GM18858 (cell line): ENCODE measurements at regions not wholly inside any gene's neighbourhood (a gene's known extent, or its start where the extent isn't known, plus 50 kb on each side); places are given as distances from the start of the nearest gene placed in this dataset.
"Not testable (repeated sequence)": the region's sequence is repeated elsewhere in the genome, so short reads cannot be mapped to it uniquely, and the experiment has no call there.

Experiments used
- ATAC-seq: cut with Tn5 transposase; IDR thresholded peaks from one replicate; pipeline ENCODE4 v1.9.1; 2021; ENCODE audit not compliant: unreplicated experiment

GRCh38 chr5:136629125-136629792 lies 263.9 kb upstream of the TRPC7 start:
- no peak for ATAC-seq

DNA sequence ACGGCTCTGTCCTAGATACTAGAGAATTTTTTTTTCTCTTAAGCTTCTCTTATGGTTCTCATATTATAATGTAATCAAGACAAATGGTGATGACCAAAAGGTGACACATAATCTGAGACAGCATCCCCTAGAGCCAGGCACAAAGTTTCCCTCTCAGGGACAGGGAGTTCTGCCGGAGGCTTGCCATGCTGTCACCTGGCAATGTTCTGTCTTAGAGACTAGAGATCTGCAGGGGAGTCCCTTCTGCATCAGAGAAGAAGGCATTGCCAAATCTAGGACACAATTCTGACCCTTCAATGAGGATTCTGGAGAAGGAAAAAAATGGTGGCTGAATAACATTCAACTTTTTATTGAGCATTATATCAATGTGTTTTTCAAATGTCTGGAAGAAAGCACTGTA lies 261.2 kb upstream of the TRPC7 start:
- ATAC-seq = no peak

- no peak for ATAC-seq
These were observed 257.4 kb upstream of the TRPC7 start for GRCh38 chr5:136622747-136623146.

DNA sequence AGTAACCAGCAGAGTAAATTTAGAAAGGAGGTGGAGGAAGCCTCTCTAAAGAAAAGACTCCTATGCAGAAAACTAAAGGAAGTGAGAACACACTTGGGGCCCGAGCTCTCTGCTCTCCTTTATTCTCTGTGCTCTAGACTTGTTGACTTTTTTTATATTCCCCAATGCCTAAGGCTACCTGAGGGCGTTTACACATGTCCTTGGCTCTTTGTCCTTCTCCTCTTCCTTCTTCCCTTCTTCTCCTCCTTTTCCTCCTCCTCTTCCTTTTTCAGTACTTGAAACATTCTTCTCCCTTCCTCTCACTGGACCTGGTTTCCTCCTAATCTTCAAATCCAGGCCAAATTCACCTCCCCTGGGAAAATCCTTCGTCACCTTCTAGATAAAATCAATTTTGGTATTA lies 256.4 kb upstream of the TRPC7 start:
- ATAC-seq = no peak

- no peak for ATAC-seq
These were observed 255.3 kb upstream of the TRPC7 start for GRCh38 chr5:136620621-136621020.

DNA sequence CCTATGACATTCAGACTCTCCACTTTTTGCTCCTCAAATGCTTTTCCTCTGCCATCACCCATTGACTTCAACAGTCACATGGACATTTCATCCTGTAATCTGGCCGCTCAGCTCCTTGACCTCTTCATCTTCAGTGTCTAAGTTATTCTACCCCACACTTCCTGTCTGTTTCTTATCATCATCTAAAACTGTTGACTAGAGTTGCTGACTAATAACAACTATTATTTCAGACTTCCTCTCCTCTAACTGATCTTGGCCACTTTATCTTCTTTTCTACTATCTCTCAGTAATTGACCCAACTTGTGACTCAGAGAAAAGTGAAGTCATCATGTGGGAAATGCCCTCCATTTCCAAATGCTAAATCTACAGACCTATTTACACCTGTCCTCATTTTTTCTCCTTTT lies 254.7 kb upstream of the TRPC7 start:
- no peak for ATAC-seq

- no peak for ATAC-seq
These were observed 254.2 kb upstream of the TRPC7 start for GRCh38 chr5:136619556-136619955.

- ATAC-seq = no peak
These were observed 250.1 kb upstream of the TRPC7 start for GRCh38 chr5:136615251-136616119.

DNA sequence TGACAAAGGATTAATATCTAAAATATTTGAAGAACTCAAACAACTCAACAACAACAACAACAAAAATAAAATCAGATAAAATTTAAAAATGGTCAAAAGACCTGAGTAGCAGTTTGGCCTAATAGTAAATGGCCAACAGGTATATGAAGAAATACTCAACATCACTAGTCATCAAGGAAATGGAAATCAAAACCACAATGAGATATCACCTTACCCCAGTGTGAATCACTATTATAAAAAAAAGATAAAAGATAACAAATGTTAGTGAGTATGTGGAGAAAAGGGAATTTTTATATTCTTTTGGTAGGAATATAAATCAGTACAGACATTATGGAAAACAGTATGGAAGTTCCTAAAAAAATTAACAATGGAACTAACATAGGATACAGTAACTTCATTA lies 247.9 kb upstream of the TRPC7 start:
- ATAC-seq = no peak

- no peak for ATAC-seq
These were observed 240.3 kb upstream of the TRPC7 start for GRCh38 chr5:136605638-136606037.

- ATAC-seq = no peak
These were observed 235.0 kb upstream of the TRPC7 start for GRCh38 chr5:136600306-136600705.

DNA sequence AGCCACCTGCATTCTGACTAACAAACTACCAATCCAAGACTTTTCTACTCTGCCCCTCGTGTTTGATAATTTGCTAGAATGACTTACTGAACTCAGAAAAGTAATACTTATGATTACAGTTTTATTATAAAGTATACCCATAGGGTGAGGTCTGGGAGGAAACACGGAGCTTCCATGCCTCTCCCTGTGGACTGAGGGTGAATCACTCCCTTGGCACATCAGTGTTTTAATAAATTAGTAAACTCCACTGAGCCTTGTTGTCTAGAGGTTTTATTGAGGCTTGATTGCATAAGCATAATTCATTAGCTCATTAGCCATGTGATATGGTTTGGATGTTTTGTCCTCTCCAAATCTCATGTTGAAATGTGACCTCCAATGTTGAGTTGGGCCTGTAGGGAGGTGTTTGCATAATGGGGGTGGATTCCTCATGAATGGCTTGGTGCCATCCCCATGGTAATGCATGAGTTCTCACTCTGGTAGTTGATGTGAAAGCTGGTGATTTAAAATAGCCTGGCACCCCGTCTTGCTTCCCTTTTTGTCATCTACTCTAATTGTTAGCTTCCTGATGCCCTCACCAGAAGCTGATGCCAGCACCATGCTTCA lies 233.6 kb upstream of the TRPC7 start:
- ATAC-seq = no peak

DNA sequence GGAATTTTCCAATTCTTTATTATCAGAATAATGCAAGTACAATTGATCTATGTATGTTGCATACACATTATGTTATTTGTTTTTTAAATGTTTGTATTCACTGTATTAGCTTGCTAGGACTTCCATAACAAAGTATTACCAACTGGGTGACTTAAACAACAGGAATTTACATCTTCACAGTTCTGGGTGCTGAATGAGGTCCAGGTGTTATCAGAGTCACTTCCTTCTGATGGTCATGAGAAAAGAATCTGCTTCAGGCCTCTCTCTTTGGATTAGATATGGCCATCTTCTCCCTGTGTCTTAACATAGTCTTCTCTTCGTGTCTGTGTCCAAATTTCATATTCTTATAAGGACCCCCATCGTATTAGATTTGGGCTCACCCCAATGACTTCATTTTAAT lies 229.1 kb upstream of the TRPC7 start:
- ATAC-seq = no peak

GRCh38 chr5:136590581-136590980 lies 225.2 kb upstream of the TRPC7 start:
- ATAC-seq = no peak

GRCh38 chr5:136586196-136586595 lies 220.9 kb upstream of the TRPC7 start:
- no peak for ATAC-seq

DNA sequence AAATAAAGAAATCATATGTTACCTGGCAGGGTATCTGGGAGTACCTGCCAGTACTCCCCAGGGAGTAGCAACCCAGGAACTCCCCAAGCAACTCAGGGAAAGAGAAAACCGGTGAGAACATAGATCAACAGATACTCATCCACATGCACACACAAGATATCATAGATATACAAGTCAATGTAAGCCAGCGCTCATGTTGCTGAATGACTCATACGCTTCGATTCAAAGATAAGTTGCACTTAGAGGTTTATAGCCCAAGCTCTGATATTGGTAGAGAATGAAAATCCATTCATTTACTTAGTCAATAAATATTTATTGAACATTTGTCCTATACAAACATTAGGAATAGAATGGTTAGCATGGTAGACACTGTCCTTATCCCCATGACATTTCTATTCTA lies 219.1 kb upstream of the TRPC7 start:
- ATAC-seq = no peak

DNA sequence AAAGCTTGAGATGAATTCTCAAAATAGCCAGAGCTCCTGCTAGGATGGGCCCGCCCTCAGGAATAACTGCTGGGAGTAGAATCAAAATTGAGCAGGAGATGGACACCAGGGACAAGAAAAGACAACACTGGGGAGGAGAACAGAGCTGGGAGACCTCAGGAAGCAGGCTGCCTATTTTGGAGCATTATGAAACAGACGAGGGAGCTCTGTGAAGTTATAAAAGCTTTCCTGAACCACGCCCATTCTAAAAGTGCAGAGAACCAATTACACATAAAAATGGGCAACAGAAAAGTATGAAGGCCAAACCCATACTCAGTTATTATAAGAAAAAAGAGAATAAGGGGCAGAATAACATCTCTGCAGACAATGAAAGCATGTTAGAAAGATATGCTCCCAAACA lies 213.9 kb upstream of the TRPC7 start:
- no peak for ATAC-seq

GRCh38 chr5:136569875-136570274 lies 204.5 kb upstream of the TRPC7 start:
- not testable (repeated sequence) for ATAC-seq

DNA sequence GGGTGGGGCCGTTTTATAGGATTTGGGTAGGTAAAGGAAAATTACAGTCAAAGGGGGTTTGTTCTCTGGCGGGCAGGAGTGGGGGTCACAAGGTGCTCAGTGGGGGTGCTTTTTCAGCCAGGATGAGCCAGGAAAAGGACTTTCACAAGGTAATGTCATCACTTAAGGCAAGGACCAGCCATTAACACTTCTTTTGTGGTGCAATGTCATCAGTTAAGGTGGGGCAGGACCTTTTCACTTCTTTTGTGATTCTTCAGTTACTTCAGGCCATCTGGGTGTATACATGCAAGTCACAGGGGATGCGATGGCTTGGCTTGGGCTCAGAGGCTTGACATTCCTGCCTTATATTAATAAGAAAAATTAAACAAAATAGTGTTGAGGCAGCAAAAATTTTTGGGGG lies 200.1 kb upstream of the TRPC7 start:
- not testable (repeated sequence) for ATAC-seq

DNA sequence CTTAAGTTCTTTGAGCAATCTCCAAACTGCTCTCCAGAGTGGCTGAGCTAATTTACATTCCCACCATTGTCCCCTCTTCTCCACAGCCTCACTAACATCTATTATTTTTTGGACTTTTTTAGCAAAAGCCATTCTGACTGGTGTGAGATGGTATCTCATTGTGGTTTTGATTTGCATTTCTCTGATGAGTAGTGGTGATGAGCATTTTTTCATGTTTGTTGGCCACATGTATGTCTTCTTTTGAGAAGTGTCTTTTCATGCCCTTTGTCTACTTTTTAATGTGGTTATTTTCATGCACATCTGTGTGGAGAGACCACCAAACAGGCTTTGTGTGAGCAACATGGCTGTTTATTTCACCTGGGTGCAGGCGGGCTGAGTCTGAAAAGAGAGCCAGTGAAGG lies 199.7 kb upstream of the TRPC7 start:
- not testable (repeated sequence) for ATAC-seq

GRCh38 chr5:136564431-136564830 lies 199.1 kb upstream of the TRPC7 start:
- not testable (repeated sequence) for ATAC-seq

DNA sequence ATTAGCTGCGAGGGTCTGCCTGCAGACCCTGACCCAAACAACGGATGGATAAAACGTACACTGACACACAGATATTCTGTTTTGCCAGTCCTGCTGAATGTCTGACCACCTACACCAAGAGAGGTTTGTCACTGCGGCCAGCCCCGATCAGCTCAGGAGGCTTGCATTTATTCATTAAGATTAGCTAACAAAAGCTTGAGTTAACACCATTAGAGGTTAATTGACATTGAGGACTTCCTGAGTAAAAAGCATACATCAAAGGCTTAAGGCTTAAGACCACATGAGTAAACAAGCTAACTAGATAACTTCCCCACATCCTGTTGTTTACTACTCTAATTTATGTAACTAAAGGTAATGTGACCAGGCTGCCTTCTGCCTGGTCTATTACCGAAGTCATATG lies 198.1 kb upstream of the TRPC7 start:
- no peak for ATAC-seq
